ENCODE measurements at regions not wholly inside any gene's neighbourhood (a gene's known extent, or its start where the extent isn't known, plus 50 kb on each side); places are given as distances from the start of the nearest gene placed in this dataset.

GRCh38 chr5:87570366-87570765, 157.6 kb upstream of the CCNH start (continued):
- TF ChIP-seq ZNF277 (CRISPR knock-in tag; IDR thresholded peaks at IDR 0.05; ENCODE audit: borderline replicate concordance), result no peak

DNA sequence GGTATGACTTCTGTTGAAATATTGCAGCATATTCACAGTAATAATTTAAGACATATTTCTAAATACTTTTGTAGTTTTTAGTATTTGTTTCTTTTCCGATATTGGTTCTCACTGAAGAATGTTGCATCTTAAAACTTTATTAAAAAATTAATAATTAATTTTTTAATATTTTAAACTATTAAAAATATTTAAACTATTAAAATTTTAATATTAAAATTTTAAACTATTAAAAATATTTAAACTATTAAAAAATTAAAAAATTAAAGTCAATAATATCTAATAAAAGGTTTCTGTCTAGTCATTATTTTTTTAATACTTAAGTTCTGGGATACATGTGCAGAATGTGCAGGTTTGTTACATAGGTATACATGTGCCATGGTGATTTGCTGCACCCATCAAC, 149.3 kb upstream of the CCNH start:
- FAIRE-seq, result no peak
- POLR2A ChIA-PET, result no interaction called here
- TF ChIP-seq MXI1 (IDR thresholded peaks at IDR 0.05; ENCODE audit: low read depth, low read length), result no peak
- no peak for TF ChIP-seq TRIM28 (IDR thresholded peaks at IDR 0.05)
- TF ChIP-seq SMAD2 (IDR thresholded peaks at IDR 0.05; ENCODE audit: low read depth, low read length), result no peak
- no peak for TF ChIP-seq SAFB (IDR thresholded peaks at IDR 0.05; ENCODE audit: borderline replicate concordance, low read depth, low read length)
- no peak for TF ChIP-seq NFRKB (IDR thresholded peaks at IDR 0.05; ENCODE audit: low read depth)
- no peak for TF ChIP-seq ZBTB40 (IDR thresholded peaks at IDR 0.05)
- TF ChIP-seq ZBTB40 (CRISPR knock-in tag; IDR thresholded peaks at IDR 0.05), result no peak

More for the DNA sequence above, 149.3 kb upstream of the CCNH start:
- BruUV-seq (replicated peaks), result no TSS peak
- Histone ChIP-seq H3K4me1 (replicated peaks in 1 of 2; ENCODE audit: control insufficient read depth in 2 of 2, insufficient read depth in 2 of 2, low read length in 2 of 2) (no peaks in the 10 kb centered on the region), H3K9me3 (replicated peaks; ENCODE audit: control insufficient read depth, insufficient read depth, low read depth, low read length) (no peaks in the 10 kb centered on the region), H4K20me1 (replicated peaks; ENCODE audit: control insufficient read depth, insufficient read depth, low read length) (no peaks in the 10 kb centered on the region), H3K79me2 (ENCODE audit: control insufficient read depth, insufficient read depth, low read length) (no peaks in the 10 kb centered on the region), H3K27me3 (ENCODE audit: control insufficient read depth in 2 of 2, insufficient read depth in 2 of 2, low read length in 2 of 2) (no peaks in the 10 kb centered on the region), H3K36me3 (ENCODE audit: control insufficient read depth, insufficient read depth, low read length) (no peaks in the 10 kb centered on the region), H3K4me3 (no peak overlapping the region), H3K9me1 (ENCODE audit: control insufficient read depth, insufficient read depth, low read length) (no peaks in the 10 kb centered on the region), H3K9ac (ENCODE audit: insufficient read depth in 1 of 2, low read depth in 2 of 2, low read length in 2 of 2) (no peak overlapping the region), H3K27ac (ENCODE audit: extremely low read depth, low read depth, low read length) (no peak overlapping the region), H2AFZ (ENCODE audit: low read depth, low read length) (no peak overlapping the region), H3K4me2 (ENCODE audit: insufficient read depth, low read length) (no peak overlapping the region)
- WGBS (ENCODE audit: insufficient coverage, low coverage, missing lambda C conversion rate), result 0% methylated on average over 1 of the region's 1 CpG
- intact Hi-C loops (cut with micrococcal nuclease) (no loop called here), in situ Hi-C loops (cut with MboI) (no loop called here)
- CTCF ChIA-PET (ENCODE audit: low intra/inter-chr PET ratio), result no interaction called here
- no peak for ATAC-seq
- no peak for DNase-seq (ENCODE audit: extremely low read depth in 1 of 4, low spot score in 3 of 4)

Data from K562 (cell line).